ENCODE measurements at regions not wholly inside any gene's neighbourhood (a gene's known extent, or its start where the extent isn't known, plus 50 kb on each side); places are given as distances from the start of the nearest gene placed in this dataset.
A peak's percentile ranks its signal among the peaks of the same experiment; 100 is the strongest.

GRCh38 chr6:18527836-18528743 is 140.9 kb downstream of the RNF144B start:
- TF ChIP-seq CTCF (IDR thresholded peaks at IDR 0.05): peak; percentile 31 to 38 (median 32)
- no peak for TF ChIP-seq POLR2A (IDR thresholded peaks at IDR 0.05; ENCODE audit: low read depth)

All from esophagus muscularis mucosa (tissue), 3 donors.